ENCODE measurements at regions not wholly inside any gene's neighbourhood (a gene's known extent, or its start where the extent isn't known, plus 50 kb on each side); places are given as distances from the start of the nearest gene placed in this dataset.

- no peak for DNase-seq
Observed at GRCh38 chr4:181289198-181289597, 954.0 kb upstream of the TENM3 start.

DNA sequence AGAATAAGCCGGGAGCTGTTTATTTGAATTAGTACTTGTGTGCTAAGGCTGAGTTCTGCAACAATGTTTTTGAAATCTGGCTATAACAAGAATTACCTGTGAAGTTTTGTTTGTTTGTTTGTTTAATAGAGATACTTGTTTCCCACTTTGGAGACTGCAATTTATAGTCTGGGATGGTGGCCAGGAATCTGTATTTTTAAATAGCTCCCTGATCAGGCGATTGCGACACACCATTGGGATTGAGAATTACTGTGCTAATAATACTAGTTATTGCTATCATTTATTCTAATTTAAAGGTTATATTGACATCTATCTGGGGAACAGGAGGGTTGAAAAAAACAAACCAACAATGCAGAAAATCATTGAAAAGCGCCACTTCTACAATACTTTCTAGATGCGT is 951.6 kb upstream of the TENM3 start:
- DNase-seq: no peak

- DNase-seq: no peak
Observed at GRCh38 chr4:181293014-181293413, 950.2 kb upstream of the TENM3 start.

DNA sequence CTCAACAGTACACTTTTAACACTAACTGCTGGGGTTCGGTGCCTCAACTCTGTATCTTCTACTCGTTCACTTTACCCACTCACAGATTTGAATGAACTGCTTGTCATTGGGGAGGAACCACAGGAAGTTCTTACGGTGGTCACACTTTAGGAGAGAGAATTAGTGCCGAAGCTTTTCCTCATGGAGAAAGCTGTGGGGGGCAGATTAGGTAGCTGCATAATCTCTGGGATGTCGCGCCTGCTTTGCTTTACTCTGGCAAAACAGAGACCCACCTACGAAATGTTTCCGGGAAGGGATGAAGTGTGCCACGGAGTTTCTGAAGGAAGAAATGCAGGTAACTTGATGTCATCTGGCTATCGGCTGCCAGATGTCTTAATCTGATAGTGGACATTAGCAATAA is 949.7 kb upstream of the TENM3 start:
- no peak for DNase-seq

DNA sequence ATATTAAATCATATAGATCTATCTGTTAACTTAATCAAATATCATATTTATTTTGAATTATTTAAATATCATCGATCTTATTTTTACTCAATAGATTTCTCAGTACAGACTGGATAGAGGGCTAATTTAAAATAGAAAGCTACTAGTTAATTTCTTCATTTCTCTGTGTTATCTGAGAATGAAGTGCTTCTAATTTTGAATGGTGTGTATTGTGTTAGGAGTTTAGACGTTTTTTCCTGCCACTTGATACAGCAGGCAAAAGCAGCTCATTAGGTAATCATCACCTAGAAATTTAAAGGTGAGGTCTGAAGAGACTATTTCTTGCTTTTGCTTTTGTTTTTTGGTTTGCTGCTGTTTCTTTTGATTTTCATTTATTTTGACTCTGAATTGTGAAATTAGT is 948.8 kb upstream of the TENM3 start:
- DNase-seq: no peak

- peak; percentile 51 for DNase-seq
Observed at GRCh38 chr4:181301735-181302710, 941.2 kb upstream of the TENM3 start.

- no peak for DNase-seq
Observed at GRCh38 chr4:181307824-181308223, 935.4 kb upstream of the TENM3 start.

- DNase-seq: peak; percentile 59
Observed at GRCh38 chr4:181308476-181309312, 934.5 kb upstream of the TENM3 start.

- DNase-seq: no peak
Observed at GRCh38 chr4:181312066-181312465, 931.1 kb upstream of the TENM3 start.

GRCh38 chr4:181319629-181320028 is 923.6 kb upstream of the TENM3 start:
- DNase-seq: no peak

DNA sequence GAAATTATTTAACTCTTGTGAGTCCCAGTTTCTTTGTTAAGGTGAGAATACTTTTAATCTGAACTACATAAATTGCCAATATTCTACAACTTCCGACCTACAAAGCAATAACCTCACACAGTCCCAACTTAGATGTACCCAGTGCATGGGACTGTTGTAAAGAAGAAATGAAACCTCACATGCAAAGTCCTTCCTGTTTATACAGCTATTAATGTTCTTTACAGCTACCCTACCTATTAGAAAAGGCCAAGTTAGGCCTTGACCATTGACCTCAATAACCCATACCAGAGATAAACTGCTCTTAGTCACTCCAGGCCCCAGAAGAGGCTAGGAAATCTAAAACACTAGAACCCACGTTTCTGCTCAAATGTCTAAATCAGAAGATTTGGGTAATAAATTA is 920.1 kb upstream of the TENM3 start:
- no peak for DNase-seq

- no peak for DNase-seq
Observed at GRCh38 chr4:181330654-181331201, 912.5 kb upstream of the TENM3 start.

GRCh38 chr4:181331214-181331613 is 912.0 kb upstream of the TENM3 start:
- DNase-seq: no peak

GRCh38 chr4:181345931-181346330 is 897.3 kb upstream of the TENM3 start:
- no peak for DNase-seq

GRCh38 chr4:181350615-181351415 is 892.4 kb upstream of the TENM3 start:
- DNase-seq: no peak

DNA sequence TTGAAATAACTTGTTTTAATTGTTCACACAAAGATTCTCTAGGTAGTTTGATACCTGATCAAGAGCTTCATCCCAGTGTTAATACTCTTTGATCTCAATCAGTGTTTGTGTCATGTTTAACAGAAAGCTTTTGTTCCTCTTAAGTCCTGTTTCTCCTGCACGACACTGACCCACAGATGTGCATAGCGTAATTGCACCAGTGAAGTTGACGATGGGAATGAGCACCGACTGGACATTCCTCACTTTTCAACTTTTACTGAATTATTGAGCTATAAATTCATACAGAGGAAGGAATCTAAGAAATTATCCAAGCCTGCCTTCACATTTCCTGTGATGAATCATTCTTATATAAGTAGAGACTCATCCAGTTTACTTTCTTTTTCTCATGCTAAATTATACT is 878.7 kb upstream of the TENM3 start:
- no peak for DNase-seq

GRCh38 chr4:181365671-181366070 is 877.5 kb upstream of the TENM3 start:
- no peak for DNase-seq

DNA sequence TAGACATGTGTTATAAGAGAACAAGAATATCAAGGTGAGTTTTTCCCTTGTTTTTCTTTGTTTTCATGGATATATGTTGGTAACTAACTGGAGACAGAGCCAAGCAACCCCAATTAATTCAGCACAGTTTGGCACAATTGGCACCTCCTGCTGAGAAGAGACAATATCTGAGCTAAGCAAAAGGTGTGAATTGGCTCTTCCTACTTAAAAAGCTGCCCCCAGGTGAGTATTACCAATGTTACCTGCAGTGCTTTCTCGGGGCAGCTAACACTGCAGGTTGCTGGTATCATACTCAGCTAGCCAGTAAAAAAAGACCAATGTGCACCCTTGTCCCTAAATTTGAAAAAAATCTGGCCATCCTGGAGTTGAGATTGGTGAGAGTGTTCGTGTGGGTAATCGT is 871.2 kb upstream of the TENM3 start:
- no peak for DNase-seq

GRCh38 chr4:181376058-181376457 is 867.1 kb upstream of the TENM3 start:
- DNase-seq: no peak

DNA sequence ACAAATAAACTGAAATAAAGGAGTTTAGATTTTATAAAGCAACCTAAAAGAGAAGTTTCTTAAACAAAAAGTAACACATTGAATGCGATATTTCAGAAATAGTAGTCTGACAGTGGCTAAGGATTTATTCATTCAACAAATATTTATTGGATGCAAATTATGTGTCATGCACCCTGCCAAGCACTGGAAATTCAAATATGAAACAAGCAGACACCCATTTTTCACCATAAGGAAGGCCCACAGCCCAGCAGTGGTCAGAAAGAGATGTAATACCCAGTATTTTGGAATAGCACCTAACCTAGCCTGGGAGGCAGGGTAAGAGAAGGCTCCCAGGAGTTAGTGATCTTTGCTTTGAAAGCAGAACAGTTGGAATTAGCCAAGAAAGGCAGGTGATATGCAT is 855.1 kb upstream of the TENM3 start:
- no peak for DNase-seq

DNA sequence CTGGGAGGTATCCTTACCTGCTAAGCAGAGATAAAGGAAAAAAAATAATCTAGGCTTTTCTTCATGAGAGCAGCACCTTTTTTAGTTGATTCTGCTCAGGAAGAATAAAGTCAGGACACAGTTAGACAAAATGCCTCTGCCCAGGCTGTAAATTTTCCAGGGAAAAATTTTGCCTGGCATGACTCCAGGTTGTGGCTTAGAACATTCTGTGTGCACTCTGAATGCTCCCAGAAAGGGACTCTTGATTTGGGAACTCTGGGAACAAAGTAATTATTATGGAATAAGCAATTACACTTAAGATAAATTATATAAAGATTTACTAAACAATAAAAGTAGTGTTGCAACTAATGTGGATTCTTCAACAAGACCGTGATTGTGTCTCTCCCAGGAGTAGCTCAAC is 826.2 kb upstream of the TENM3 start:
- DNase-seq: no peak

GRCh38 chr4:181418496-181418895 is 824.7 kb upstream of the TENM3 start:
- peak; percentile 23 for DNase-seq

GRCh38 chr4:181420950-181421349 is 822.3 kb upstream of the TENM3 start:
- no peak for DNase-seq

Measured in NCI-H1436 treated with DMSO at 0.1 percent for 48 hours (cell line).